ENCODE measurements at regions not wholly inside any gene's neighbourhood (a gene's known extent, or its start where the extent isn't known, plus 50 kb on each side); places are given as distances from the start of the nearest gene placed in this dataset.

GRCh38 chr1:224486801-224487583, 52.4 kb upstream of the WDR26 start:
- intact Hi-C loops (cut with DNase I): no loop called here
- no peaks in the 10 kb centered on the region for H3K9me3 ChIP-seq

GRCh38 chr1:224488806-224489499, 54.4 kb upstream of the WDR26 start:
- DNase-seq (no peak), ATAC-seq (no peak)

More at GRCh38 chr1:224486801-224487583, 52.4 kb upstream of the WDR26 start:
- H3K27me3 ChIP-seq: no peaks in the 10 kb centered on the region
- H3K4me3 ChIP-seq: no peak overlapping the region
- no peak overlapping the region for H3K27ac ChIP-seq
- ATAC-seq: no peak
- no peak for DNase-seq
- no peak for TF ChIP-seq CTCF (IDR thresholded peaks at IDR 0.05)
- no peaks in the 10 kb centered on the region for H3K4me1 ChIP-seq
- H3K36me3 ChIP-seq: no peaks in the 10 kb centered on the region

DNA sequence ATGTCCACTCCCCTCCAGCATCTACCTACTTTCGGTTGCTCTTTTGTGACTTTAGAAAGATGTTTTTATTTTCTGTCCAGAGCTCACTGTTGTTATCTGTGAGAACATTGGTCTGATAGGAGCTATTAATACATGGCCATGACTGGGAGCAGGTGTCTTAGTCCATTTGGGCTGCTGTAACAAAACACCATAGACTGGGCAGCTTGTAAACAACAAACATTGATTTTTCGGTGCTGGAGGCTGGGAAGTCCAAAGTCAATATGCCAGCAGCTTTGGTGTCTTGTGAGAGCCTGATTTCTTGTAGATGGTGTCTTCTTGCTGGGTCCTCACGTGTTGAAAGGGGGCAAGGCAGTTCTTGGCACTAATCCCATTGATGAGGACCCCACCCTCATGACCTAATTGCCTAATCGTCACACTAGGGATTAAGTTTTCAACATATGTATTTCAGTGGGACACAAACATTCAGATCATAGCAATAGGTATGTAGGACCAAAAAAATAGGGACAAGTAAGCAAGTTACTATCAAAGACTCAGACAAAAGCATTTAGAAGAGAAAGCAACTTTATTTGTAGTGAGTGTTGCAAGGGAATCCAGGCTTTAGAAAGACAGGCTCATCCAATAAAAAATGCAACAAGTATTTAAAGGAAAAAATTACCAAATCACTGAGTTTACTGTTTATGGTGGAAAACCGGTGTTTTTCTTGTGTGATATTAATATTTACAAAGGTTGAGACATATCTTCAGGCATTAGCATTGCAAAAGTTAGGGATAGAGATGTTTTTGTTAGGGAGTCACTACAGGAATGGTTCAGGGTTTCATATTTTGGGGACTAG, 55.2 kb upstream of the WDR26 start:
- no peaks in the 10 kb centered on the region for H3K4me1 ChIP-seq
- no peaks in the 10 kb centered on the region for H3K36me3 ChIP-seq
- H3K9me3 ChIP-seq: no peaks in the 10 kb centered on the region
- no peak for TF ChIP-seq CTCF (IDR thresholded peaks at IDR 0.05)
- no peaks in the 10 kb centered on the region for H3K27me3 ChIP-seq
- no peak for DNase-seq
- intact Hi-C loops (cut with DNase I): no loop called here
- no peak overlapping the region for H3K4me3 ChIP-seq
- ATAC-seq: no peak
- no peak overlapping the region for H3K27ac ChIP-seq

More at GRCh38 chr1:224488806-224489499, 54.4 kb upstream of the WDR26 start:
- intact Hi-C loops (cut with DNase I): no loop called here
- Histone ChIP-seq H3K9me3 (no peaks in the 10 kb centered on the region), H3K27ac (no peak overlapping the region), H3K36me3 (no peaks in the 10 kb centered on the region), H3K27me3 (no peaks in the 10 kb centered on the region), H3K4me3 (no peak overlapping the region), H3K4me1 (no peaks in the 10 kb centered on the region)
- TF ChIP-seq CTCF (IDR thresholded peaks at IDR 0.05): no peak

- H3K36me3 ChIP-seq: no peaks in the 10 kb centered on the region
- H3K27me3 ChIP-seq: no peaks in the 10 kb centered on the region
- no peaks in the 10 kb centered on the region for H3K4me1 ChIP-seq
- ATAC-seq (peak; percentile 42), DNase-seq (no peak)
- TF ChIP-seq CTCF (IDR thresholded peaks at IDR 0.05): no peak
- intact Hi-C loops (cut with DNase I): no loop called here
- H3K27ac ChIP-seq: no peak overlapping the region
- H3K9me3 ChIP-seq: no peaks in the 10 kb centered on the region
- no peak overlapping the region for H3K4me3 ChIP-seq
Observed at GRCh38 chr1:224490549-224491537, 56.2 kb upstream of the WDR26 start.

DNA sequence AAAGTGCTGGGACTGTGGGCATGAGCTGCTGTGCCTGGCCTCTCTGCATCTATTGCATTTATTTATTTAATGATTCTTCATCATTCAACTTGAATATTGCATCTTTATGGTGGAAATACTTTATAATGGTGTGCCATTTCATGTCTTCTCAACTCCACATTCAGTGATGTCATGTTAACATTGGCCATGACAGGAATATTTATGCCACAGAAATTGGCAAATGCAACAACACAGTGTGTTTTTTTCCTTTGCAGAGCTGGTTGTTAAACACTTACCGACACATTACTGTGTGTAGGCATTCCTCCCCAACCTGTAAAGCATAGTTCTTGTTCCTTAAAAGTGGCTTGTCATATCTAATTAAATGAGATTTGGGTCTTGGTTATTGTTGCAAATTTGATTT, 57.4 kb upstream of the WDR26 start:
- DNase-seq (no peak), ATAC-seq (no peak)
- Histone ChIP-seq H3K4me3 (no peak overlapping the region), H3K36me3 (no peaks in the 10 kb centered on the region), H3K27me3 (no peaks in the 10 kb centered on the region), H3K4me1 (no peaks in the 10 kb centered on the region), H3K27ac (no peak overlapping the region), H3K9me3 (no peaks in the 10 kb centered on the region)
- intact Hi-C loops (cut with DNase I): no loop called here
- TF ChIP-seq CTCF (IDR thresholded peaks at IDR 0.05): no peak

Data from upper lobe of right lung (tissue), 1 donor.